GM08714 (cell line): ENCODE measurements at regions not wholly inside any gene's neighbourhood (a gene's known extent, or its start where the extent isn't known, plus 50 kb on each side); places are given as distances from the start of the nearest gene placed in this dataset.
"Not testable (repeated sequence)": the region's sequence is repeated elsewhere in the genome, so short reads cannot be mapped to it uniquely, and the experiment has no call there.

Experiments
- H3K4me3 ChIP-seq: fragments of 200-500 bp; sonication (Bioruptor generic); 2 replicates; pipeline ENCODE4 v1.5.1; 2014; ENCODE audit warnings: mild to moderate bottlenecking, low read length, inconsistent platforms
- ZNF274 ChIP-seq: IDR thresholded peaks from 2 replicates; pipeline ENCODE4 v1.6.1; 2012; ENCODE audit warnings: mild to moderate bottlenecking, low read depth, low read length

DNA sequence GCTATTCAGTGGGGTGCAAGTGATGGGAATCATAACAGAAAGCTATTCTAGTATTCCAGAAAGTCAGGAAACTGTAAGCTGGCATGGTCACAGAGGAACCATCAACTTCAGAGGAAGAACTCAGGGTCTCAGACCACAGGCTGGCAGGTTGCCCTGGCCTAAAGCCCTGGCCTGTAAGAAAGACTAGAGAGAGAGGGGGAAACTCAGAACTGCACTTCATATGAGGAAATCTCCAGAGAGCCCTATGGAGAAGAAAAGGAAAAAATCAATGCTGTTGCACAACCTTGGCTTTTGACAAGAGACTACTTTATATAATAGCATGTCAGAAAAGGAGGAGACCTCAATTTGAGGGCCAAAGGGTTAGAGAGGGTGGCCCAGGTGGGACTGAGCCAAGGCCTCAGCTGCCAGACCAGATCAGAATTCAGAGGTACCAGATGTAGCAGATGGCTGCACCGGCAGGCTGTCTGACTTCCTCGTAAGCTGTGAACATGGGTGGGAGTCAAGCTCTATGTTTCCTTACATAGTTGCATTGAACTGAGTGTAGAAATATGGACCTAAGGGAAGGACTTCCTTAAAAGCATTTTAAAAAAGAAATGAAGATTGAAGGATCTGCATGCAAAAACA lies 333.8 kb downstream of the PDCD6IP start:
- TF ChIP-seq ZNF274, result no peak
- H3K4me3 ChIP-seq, result no peak overlapping the region

DNA sequence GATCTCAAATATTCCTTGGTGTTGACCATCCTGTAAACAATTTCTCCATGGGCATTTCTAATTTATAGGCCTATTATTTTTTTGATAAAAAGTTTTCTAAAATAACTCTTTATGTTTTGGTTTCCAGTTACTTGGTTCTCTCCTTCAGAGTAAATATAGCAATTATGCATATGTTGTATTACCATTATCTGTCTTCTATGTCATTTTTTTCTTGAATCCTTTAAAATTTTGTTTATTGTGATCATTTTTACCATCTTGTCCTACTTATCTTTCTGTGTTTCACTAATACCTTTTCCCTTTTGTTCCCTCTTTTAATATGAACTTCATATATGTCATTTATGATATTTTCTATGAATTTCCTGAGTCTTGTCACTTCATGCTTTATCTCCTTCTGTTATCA lies 341.1 kb downstream of the PDCD6IP start:
- H3K4me3 ChIP-seq, result no peak overlapping the region
- TF ChIP-seq ZNF274, result no peak

DNA sequence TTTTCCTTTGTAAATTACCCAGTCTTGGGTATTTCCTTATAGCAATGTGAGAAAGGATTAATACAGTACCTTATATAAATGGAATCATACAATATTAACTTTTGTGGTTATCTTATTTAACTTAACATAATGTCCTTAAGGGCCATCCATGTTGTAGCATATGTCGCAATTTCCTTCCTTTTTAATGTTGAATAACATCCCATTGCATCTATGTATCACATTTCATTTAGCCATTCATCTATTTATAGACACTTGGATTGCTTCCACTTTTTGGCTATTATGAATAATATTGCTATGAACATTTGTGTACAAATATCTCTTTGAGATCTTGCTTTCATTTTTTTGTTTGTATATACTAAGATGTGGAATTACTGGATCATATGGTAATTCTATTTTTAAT lies 342.2 kb downstream of the PDCD6IP start:
- H3K4me3 ChIP-seq, result no peak overlapping the region
- TF ChIP-seq ZNF274, result no peak

DNA sequence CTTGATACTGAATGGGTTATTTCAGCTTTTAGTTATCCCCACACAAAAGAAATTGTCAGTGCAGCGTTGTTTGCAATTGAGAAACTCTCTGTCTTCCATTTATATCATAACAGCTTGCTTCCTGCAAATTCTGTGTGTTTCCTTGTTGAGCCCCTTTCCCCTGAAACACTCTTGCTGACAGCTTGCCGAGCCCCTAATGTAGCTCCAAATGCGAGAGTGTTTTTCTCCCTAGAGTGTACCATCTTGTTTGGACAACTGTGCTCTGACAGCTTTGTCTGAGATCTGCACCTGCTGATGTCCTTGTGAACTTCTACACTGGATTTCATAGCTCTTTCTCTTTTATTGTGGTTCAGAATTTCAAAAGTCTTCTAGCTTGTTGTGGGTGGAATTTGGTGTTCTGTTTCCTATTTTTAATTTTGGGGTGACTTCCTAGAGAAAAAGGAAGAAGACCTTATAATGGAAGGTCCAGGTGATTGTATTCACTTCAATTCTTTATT lies 343.5 kb downstream of the PDCD6IP start:
- no peak overlapping the region for H3K4me3 ChIP-seq

DNA sequence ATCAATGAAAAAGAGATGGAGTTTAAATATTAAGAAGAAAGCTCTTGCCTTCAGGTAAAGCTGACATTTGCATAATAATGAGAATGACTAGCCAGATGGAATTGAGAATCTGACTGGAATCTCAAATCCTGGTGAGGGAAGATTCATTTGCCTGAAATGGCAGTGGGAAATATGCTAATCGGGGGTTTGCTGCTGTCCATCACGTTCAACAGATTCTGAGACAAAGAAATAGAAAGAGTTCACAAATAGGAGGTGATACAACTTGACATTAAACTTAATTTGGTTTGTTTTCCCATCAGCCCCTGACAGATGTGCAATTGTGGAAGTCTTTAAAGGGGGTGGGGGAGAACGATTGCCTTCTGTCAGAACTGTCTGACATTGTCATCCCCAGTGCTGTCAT lies 347.4 kb downstream of the PDCD6IP start:
- no peak for TF ChIP-seq ZNF274
- no peak overlapping the region for H3K4me3 ChIP-seq

More for the DNA sequence above, 343.5 kb downstream of the PDCD6IP start:
- no peak for TF ChIP-seq ZNF274

DNA sequence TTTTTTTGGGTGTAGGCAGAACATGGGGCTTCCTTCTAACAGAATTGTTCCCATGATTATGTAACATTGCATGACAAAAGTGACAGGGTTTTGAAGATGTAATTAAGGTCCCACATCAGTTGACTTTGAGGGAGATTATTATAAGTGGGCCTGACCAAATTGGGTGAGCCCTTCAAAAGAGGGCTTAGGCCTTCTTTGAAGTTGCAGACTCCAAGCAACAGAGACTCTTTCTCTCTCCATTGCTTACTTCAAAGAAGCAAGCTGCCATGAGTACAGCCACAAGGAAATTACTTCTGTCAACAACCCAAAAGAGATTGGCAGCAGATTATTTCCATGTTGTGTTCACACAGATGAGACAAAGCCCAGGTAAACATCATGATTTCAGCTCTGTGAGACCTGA lies 348.2 kb downstream of the PDCD6IP start:
- no peak overlapping the region for H3K4me3 ChIP-seq
- no peak for TF ChIP-seq ZNF274

DNA sequence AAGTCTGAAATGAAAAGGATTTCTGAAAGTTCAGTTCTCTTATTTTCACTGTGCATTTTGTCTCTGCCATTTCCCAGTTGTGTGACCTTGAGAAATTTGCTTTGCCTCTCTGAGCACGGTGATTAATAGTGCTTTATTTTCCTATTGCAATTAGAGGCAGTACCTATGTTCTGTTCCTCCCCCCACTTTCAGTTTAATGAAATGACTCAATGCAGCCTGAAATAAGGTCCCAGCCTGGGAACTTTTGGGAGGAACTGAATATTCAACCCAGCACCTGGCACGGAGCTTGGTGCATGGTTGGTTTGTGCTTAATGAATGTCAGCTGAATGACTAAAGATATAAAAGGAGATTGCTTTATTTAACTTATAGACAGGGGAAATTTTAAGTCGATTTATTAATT lies 352.6 kb downstream of the PDCD6IP start:
- no peak overlapping the region for H3K4me3 ChIP-seq
- no peak for TF ChIP-seq ZNF274

DNA sequence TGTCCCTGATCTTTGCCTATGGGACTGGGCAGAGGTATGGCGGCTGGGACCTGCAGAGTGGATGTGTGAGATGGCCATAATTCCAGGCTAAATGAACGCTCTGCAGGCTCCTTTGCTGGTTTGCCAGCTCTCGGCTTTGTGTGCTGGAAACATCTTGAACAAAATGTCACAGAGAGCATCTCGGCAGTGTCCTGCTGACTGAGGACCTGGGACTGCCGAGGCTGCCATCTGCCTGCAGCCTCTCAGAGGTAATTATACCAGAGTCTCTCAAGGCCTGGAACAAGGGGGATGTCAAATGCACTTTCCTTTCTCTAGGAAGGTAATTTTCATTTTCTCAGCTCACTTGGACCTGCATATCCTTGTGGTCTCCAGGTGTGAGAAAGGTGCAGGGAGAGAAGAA lies 354.2 kb downstream of the PDCD6IP start:
- no peak for TF ChIP-seq ZNF274
- H3K4me3 ChIP-seq, result no peak overlapping the region

DNA sequence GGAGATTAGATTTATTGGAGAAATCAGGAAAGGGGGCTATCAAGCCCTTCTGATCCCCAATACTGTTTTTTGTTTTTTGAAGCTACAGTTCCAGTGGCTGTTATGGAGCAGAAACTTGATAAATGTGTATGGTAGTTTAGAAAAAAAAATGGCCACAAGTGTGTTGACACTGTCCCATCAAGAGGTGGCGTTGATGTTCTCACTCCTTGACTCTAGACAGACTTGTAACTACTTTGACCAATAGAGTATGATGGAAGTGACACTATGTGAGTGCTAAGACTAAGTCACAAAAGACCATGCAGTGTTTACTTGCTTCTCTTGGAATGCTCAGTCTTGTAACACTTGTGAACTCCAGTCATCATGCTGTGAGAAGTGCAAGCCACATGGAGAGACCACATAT lies 356.7 kb downstream of the PDCD6IP start:
- no peak for TF ChIP-seq ZNF274
- no peak overlapping the region for H3K4me3 ChIP-seq

DNA sequence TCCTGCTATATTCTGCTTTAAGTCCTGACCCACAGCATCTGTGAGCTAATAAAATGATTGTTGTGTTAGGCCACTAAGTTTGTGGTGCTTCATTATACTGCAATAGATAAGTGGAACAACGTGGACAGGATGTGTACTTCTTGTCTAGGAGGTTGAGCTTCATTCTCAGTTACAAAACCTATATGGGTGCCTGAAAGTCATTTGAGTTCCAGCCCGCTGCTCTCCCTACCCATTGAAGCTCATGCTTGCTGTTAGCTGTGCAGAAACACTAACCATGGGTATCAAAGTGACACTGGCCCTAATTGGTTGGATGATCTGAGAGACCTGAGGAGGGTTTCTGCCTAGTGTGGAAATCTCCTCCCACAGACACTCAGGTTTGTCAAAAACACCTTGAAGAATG lies 357.2 kb downstream of the PDCD6IP start:
- H3K4me3 ChIP-seq, result no peak overlapping the region
- TF ChIP-seq ZNF274, result no peak

DNA sequence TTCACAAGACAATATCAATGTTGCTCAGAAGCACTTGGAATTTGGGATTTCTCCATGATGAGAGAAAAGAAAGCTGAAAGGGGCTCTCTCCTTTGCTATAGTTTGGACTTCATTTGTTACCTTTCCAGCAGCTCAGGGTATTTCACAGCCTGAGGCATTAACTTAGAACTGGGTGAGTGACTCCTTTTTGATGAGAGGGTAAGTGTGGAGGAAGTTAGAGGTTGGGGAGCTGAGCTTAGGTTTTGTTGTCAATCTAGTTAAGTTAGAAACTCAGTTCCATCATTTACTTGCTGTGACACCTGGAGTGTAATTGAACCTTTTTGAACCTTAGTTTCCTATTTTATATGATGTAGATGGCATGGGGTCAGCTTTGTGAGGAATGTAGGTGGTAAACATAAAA lies 359.1 kb downstream of the PDCD6IP start:
- H3K4me3 ChIP-seq, result no peak overlapping the region
- no peak for TF ChIP-seq ZNF274

DNA sequence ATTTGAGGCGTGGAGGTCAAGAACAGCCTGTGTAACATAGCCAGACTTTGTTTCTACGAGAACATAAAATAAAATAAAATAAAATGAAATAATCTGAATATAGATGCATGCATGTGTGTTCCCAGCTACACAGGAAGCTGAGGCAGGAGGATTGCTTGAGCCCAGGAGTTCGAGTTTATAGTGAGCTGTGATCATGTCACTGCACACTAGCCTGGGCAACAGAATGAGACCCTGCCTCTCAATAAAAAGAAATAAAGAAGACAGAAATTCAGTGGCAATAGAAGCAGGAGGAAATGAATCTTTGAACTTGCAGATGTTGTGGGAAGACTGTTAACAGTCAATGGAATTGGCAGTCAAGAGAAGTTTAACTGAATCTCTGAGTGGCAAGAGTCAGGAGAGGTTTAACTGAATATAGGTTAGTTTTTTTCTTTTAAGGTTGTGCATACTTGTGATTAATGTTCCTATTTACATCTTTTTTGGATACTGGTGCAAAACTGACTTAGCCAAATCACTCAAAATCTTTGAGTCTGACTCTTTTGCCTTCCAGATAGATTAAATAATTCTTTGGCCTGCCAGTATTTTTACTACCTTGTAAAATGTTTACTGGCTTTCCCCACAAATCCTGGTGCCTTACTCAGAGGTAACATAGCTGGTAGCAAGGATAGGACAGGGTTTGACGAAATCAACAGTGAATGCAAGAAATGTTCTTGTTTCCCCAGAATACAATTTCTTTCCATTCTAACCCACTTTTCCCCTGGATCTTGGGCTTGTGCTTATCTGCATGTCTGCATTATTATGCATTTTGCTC lies 361.4 kb downstream of the PDCD6IP start:
- no peak for TF ChIP-seq ZNF274
- no peak overlapping the region for H3K4me3 ChIP-seq

DNA sequence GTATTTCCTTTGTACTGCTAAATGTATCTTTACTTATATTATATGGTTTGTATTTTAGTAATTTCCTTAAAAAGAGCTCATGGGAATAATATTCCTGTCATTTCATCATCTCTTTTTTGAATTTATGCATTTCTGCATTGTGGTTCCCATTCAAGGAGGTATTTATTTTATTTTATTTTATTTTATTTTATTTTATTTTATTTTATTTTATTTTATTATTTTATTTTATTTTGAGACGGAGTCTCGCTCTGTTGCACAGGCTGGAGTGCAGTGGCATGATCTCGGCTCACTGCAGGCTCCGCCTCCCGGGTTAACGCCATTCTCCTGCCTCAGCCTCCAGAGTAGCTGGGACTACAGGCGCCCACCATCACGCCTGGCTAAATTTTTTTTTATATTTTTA lies 371.2 kb downstream of the PDCD6IP start:
- not testable (repeated sequence) for H3K4me3 ChIP-seq

DNA sequence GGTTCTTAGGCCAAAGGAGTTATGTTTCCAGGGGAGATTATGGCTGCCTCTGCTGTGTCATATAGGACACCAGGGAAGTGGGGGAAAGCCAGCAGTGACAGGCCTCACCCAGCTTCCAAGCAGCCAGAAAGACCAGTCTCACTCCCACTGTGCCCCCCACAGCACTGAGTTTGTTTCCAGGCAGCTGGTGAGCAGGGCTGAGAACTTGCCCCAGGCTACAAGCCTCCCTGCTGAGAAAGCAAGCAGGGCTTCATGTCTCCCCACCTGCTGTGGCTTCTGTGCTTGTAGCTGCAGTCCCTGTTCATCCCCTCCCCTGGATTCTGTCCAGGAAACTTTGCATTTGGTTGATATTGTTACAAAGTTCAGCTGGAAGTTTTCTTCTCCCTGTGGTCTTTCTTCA lies 376.3 kb downstream of the PDCD6IP start:
- TF ChIP-seq ZNF274, result no peak
- no peak overlapping the region for H3K4me3 ChIP-seq

DNA sequence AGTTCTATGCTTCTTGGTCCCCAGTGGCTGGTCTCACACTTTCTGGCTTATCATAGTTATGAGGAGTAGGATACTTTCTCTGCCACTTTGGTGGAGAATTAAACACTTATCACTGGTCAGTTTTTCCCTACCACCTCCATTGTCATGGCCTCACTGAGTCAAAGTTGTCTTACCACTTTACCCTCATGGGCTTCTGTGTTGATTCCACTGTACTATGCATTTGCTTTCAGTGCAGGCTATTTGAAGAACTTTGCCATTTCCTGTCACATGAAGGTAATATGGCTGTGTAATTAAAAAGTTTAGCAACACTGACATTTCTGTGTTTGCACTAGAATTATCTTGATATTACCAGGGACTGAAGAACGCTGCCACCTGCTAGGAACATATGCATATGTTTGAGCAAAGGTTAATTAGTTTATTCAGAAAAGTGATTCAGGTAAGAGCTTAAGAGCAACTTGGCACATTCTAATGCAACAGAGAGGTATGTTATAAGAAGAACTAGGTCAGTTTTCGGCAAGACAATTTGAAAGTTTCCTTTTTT lies 377.3 kb downstream of the PDCD6IP start:
- no peak for TF ChIP-seq ZNF274
- no peak overlapping the region for H3K4me3 ChIP-seq
